ENCODE measurements at regions not wholly inside any gene's neighbourhood (a gene's known extent, or its start where the extent isn't known, plus 50 kb on each side); places are given as distances from the start of the nearest gene placed in this dataset.

DNA sequence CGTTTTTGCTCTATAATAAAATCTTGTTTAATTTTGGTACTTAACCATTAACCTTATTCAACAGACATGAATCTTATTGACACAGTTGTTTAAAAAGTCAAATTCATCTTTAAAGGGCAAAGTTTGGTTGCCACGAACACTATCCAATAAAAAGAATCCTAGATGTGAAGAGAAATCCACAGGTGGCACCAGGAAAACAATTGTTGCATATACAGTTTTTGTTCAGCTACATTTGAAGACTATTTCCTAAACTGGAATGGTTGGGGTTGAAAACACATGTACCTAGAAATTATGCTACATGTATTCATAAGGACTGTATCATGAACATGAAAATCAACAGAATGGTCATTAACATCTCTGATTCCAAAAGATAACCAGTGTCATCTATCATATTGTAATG is 71.1 kb upstream of the GULP1 start:
- H4K91ac ChIP-seq (ENCODE audit: insufficient read depth, low read depth, low read length): no peak overlapping the region
- no TSS peak for BruUV-seq (replicated peaks)
- H3K79me1 ChIP-seq (ENCODE audit: low read depth in 1 of 2, low read length in 2 of 2): no peaks in the 10 kb centered on the region
- H3K9ac ChIP-seq (ENCODE audit: low read depth, low read length): no peak overlapping the region
- no peak overlapping the region for H3K23ac ChIP-seq (ENCODE audit: low read depth, low read length)
- no peak overlapping the region for H3K4me3 ChIP-seq (ENCODE audit: insufficient read depth, low read depth, low read length)
- WGBS, 2 experiments (ENCODE audit: extremely low coverage in 2 of 2, insufficient read length in 1 of 2): no CpG with 5 or more reads among the region's 2 CpGs
- no peaks in the 10 kb centered on the region for H3K4me1 ChIP-seq (ENCODE audit: control insufficient read depth, insufficient read depth, low read length)
- H3K36me3 ChIP-seq (ENCODE audit: control insufficient read depth, insufficient read depth, low read length): no peaks in the 10 kb centered on the region
- no peak overlapping the region for H3K18ac ChIP-seq (ENCODE audit: low read depth, low read length)
- no peak overlapping the region for H3K27ac ChIP-seq (ENCODE audit: insufficient read depth, low read length)
- no peak overlapping the region for H2AK9ac ChIP-seq (replicated peaks; ENCODE audit: low read depth, low read length, poor library complexity)
- no peaks in the 10 kb centered on the region for H3K27me3 ChIP-seq (ENCODE audit: control insufficient read depth, insufficient read depth, low read length)
- no peak overlapping the region for H2BK5ac ChIP-seq (ENCODE audit: low read depth, low read length, poor library complexity, severe bottlenecking)
- dilution Hi-C loops (cut with HindIII; ENCODE audit: low sequenced_read_pairs, unreplicated experiment) (no loop called here), in situ Hi-C loops (cut with MboI; ENCODE audit: low sequenced_read_pairs) (no loop called here), intact Hi-C loops (cut with micrococcal nuclease) (no loop called here)
- no peak overlapping the region for H2AFZ ChIP-seq (replicated peaks; ENCODE audit: low read length, poor library complexity)
- no peak overlapping the region for H3K4me2 ChIP-seq (ENCODE audit: low read depth, low read length)
- H2AK5ac ChIP-seq (ENCODE audit: low read depth, low read length): no peak overlapping the region
- H2BK15ac ChIP-seq (ENCODE audit: low read depth, low read length): no peak overlapping the region
- H4K8ac ChIP-seq (ENCODE audit: low read depth in 2 of 2, low read length in 2 of 2): no peak overlapping the region
- TF ChIP-seq, protein P1, sequence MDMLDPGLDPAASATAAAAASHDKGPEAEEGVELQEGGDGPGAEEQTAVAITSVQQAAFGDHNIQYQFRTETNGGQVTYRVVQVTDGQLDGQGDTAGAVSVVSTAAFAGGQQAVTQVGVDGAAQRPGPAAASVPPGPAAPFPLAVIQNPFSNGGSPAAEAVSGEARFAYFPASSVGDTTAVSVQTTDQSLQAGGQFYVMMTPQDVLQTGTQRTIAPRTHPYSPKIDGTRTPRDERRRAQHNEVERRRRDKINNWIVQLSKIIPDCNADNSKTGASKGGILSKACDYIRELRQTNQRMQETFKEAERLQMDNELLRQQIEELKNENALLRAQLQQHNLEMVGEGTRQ (IDR thresholded peaks at IDR 0.05; ENCODE audit: low read depth, low read length): no peak
- TF ChIP-seq CHD1 (IDR thresholded peaks at IDR 0.05; ENCODE audit: low read depth, low read length) (no peak), NFE2L2 (IDR thresholded peaks at IDR 0.05; ENCODE audit: low read depth, low read length) (no peak), MAFK (IDR thresholded peaks at IDR 0.05; ENCODE audit: low read depth, low read length) (no peak), MXI1 (IDR thresholded peaks at IDR 0.05; ENCODE audit: borderline replicate concordance, low read depth, low read length) (no peak), CEBPB (IDR thresholded peaks at IDR 0.05; ENCODE audit: low read depth, low read length) (no peak), POLR2A (IDR thresholded peaks at IDR 0.05; ENCODE audit: low read depth, low read length) (no peak), ELK1 (IDR thresholded peaks at IDR 0.05; ENCODE audit: borderline replicate concordance, low read depth, low read length) (no peak), RFX5 (IDR thresholded peaks at IDR 0.05; ENCODE audit: low read depth, low read length) (no peak), MAZ (IDR thresholded peaks at IDR 0.05; ENCODE audit: borderline replicate concordance, low read depth, low read length) (no peak), BHLHE40 (IDR thresholded peaks at IDR 0.05; ENCODE audit: low read depth, low read length) (no peak), SMC3 (IDR thresholded peaks at IDR 0.05; ENCODE audit: low read depth, low read length) (no peak), RAD21 (IDR thresholded peaks at IDR 0.05; ENCODE audit: low read length) (no peak), FOS (IDR thresholded peaks at IDR 0.05; ENCODE audit: low read depth, low read length) (no peak), RCOR1 (IDR thresholded peaks at IDR 0.05; ENCODE audit: insufficient replicate concordance, low read length) (no peak)
- TF ChIP-seq, protein P2, sequence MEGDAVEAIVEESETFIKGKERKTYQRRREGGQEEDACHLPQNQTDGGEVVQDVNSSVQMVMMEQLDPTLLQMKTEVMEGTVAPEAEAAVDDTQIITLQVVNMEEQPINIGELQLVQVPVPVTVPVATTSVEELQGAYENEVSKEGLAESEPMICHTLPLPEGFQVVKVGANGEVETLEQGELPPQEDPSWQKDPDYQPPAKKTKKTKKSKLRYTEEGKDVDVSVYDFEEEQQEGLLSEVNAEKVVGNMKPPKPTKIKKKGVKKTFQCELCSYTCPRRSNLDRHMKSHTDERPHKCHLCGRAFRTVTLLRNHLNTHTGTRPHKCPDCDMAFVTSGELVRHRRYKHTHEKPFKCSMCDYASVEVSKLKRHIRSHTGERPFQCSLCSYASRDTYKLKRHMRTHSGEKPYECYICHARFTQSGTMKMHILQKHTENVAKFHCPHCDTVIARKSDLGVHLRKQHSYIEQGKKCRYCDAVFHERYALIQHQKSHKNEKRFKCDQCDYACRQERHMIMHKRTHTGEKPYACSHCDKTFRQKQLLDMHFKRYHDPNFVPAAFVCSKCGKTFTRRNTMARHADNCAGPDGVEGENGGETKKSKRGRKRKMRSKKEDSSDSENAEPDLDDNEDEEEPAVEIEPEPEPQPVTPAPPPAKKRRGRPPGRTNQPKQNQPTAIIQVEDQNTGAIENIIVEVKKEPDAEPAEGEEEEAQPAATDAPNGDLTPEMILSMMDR (conservative IDR thresholded peaks at IDR 0.05; ENCODE audit: low read depth, low read length): no peak
- H3K56ac ChIP-seq (ENCODE audit: extremely low read depth, insufficient read depth, low read length): no peak overlapping the region
- H3K9me3 ChIP-seq (ENCODE audit: control insufficient read depth, insufficient read depth, low read length): no peaks in the 10 kb centered on the region
- no peaks in the 10 kb centered on the region for H3K9me1 ChIP-seq (ENCODE audit: insufficient read depth, low read length)
- ChIA-PET POLR2A (ENCODE audit: unreplicated experiment) (no interaction called here), CTCF (no interaction called here)
- H2BK120ac ChIP-seq (ENCODE audit: low read depth, low read length): no peak overlapping the region
- no peak overlapping the region for H2BK20ac ChIP-seq (ENCODE audit: low read depth, low read length)
- H3K4ac ChIP-seq (ENCODE audit: low read depth, low read length): no peak overlapping the region
- no peak overlapping the region for H3K14ac ChIP-seq (replicated peaks; ENCODE audit: low read depth, low read length)
- H4K20me1 ChIP-seq (ENCODE audit: insufficient read depth, low read length): no peaks in the 10 kb centered on the region
- ATAC-seq (ENCODE audit: low read depth): no peak
- no peak for DNase-seq
- H4K5ac ChIP-seq (ENCODE audit: low read depth, low read length): no peak overlapping the region
